MCF 10A (cell line): ENCODE measurements at regions not wholly inside any gene's neighbourhood (a gene's known extent, or its start where the extent isn't known, plus 50 kb on each side); places are given as distances from the start of the nearest gene placed in this dataset.

Source experiments
- BruUV-seq: library from RNA; stranded (reverse); fragments of 400-500 nt; replicated peaks from 2 replicates; lab custom pipeline; 2021; lab: Mats Ljungman, UMichigan
- CTCF ChIA-PET: fragments of 300-600 bp; sonication (Branson Sonifier 250); formaldehyde crosslinking; extraction: SDS; loops from one replicate; lab custom pipeline; 2021; ENCODE audit warnings: antibody characterized with exemption, inconsistent platforms; lab: Yijun Ruan, JAX
- POLR2A ChIA-PET: fragments of 300-600, 350-650 bp; sonication (Branson Sonifier 250); formaldehyde crosslinking; extraction: SDS; loops from one replicate; lab custom pipeline; 2020; ENCODE audit warnings: antibody characterized with exemption, inconsistent platforms; lab: Yijun Ruan, JAX
- DNase-seq: peaks from one replicate; pipeline ENCODE4 v3.0.0-alpha.2; 2018; ENCODE audit not compliant: unreplicated experiment
- H3K27ac Mint-ChIP-seq: one replicate; pipeline ENCODE4 v1.8.0; 2022; ENCODE audit warnings: mild to moderate bottlenecking, low read depth, mixed read lengths; ENCODE audit not compliant: unreplicated experiment
- H3K27me3 Mint-ChIP-seq: one replicate; pipeline ENCODE4 v1.8.0; 2022; ENCODE audit warnings: mixed read lengths; ENCODE audit not compliant: insufficient read depth, unreplicated experiment
- H3K36me3 Mint-ChIP-seq: one replicate; pipeline ENCODE4 v1.8.0; 2022; ENCODE audit warnings: mild to moderate bottlenecking, moderate library complexity, mixed read lengths; ENCODE audit not compliant: insufficient read depth, unreplicated experiment
- H3K4me1 Mint-ChIP-seq: one replicate; pipeline ENCODE4 v1.8.0; 2022; ENCODE audit warnings: mixed read lengths; ENCODE audit not compliant: insufficient read depth, unreplicated experiment
- H3K4me3 Mint-ChIP-seq: one replicate; pipeline ENCODE4 v1.8.0; 2022; ENCODE audit warnings: mild to moderate bottlenecking, moderate library complexity, mixed read lengths; ENCODE audit not compliant: unreplicated experiment
- H3K9me3 Mint-ChIP-seq: one replicate; pipeline ENCODE4 v1.8.0; 2022; ENCODE audit warnings: mixed read lengths; ENCODE audit not compliant: unreplicated experiment
- intact Hi-C: fragments of 100-400 bp; cut with micrococcal nuclease; formaldehyde crosslinking; loops from 2 replicates; pipeline ENCODE4 v1.14.1; 2022
- TF ChIP-seq, protein P1 (sequence below): fragments of 200-600 bp; IDR thresholded peaks from one replicate; pipeline ENCODE4 v1.8.0; 2022; ENCODE audit warnings: antibody characterized with exemption, mild to moderate bottlenecking; ENCODE audit not compliant: unreplicated experiment

DNA sequence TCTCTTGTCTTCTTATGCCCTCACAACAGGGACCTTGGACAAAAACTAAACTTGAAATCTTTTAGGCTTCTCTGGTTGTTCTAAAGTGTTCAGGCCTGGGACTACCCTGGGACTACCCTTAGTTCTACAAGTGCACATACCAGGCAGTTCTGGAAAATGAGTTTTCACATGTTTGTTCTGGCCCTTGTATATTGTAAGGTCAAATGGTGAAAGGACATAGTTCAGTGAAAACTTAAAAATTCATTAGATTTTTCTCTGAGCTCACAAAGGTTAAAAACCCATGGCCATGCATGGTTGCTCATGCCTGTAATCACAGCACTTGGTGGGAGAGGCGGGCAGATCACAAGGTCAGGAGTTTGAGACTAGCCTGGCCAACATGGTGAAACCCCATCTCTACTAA lies 875.5 kb upstream of the FAM98A start:
- no peak for DNase-seq
- Mint-ChIP-seq H3K4me1 (no peaks in the 10 kb centered on the region), H3K27me3 (no peaks in the 10 kb centered on the region), H3K9me3 (no peaks in the 10 kb centered on the region), H3K27ac (no peak overlapping the region), H3K36me3 (no peaks in the 10 kb centered on the region), H3K4me3 (no peak overlapping the region)
- TF ChIP-seq, protein P1, sequence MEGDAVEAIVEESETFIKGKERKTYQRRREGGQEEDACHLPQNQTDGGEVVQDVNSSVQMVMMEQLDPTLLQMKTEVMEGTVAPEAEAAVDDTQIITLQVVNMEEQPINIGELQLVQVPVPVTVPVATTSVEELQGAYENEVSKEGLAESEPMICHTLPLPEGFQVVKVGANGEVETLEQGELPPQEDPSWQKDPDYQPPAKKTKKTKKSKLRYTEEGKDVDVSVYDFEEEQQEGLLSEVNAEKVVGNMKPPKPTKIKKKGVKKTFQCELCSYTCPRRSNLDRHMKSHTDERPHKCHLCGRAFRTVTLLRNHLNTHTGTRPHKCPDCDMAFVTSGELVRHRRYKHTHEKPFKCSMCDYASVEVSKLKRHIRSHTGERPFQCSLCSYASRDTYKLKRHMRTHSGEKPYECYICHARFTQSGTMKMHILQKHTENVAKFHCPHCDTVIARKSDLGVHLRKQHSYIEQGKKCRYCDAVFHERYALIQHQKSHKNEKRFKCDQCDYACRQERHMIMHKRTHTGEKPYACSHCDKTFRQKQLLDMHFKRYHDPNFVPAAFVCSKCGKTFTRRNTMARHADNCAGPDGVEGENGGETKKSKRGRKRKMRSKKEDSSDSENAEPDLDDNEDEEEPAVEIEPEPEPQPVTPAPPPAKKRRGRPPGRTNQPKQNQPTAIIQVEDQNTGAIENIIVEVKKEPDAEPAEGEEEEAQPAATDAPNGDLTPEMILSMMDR, result no peak
- BruUV-seq, result no TSS peak
- CTCF ChIA-PET, result no interaction called here
- intact Hi-C loops, result no loop called here
- POLR2A ChIA-PET, result interaction anchor here (0.6 kb wide), 1 partner anchor 50 kb away, joined by 3 read pairs; no protein-coding TSS in a partner anchor

DNA sequence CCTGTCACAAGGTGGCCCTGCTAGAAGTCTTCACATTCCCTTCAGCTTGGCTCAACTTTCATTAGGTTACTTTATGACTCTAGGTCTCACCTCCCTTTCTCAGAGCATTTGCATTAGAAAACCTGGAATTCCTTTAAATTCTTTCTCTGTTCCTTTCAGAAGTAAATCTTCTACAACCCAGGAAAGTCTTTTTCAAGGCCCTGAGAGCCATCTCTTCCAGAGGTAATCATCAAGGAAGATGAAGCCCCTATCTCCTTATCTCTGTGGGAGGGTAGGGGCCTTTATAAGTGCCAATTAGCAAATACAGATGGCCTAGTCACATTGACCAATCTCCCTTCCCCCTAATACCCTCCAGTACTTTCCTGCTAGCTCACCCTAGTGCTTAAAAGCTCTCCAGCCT lies 848.0 kb upstream of the FAM98A start:
- TF ChIP-seq, protein P1, result no peak
- Mint-ChIP-seq H3K4me1 (no peaks in the 10 kb centered on the region), H3K4me3 (no peak overlapping the region), H3K27me3 (no peaks in the 10 kb centered on the region), H3K36me3 (no peaks in the 10 kb centered on the region), H3K27ac (no peak overlapping the region), H3K9me3 (peaks cover 5% of the 10 kb centered on the region)
- intact Hi-C loops, result no loop called here
- no peak for DNase-seq
- no TSS peak for BruUV-seq
- ChIA-PET CTCF (no interaction called here), POLR2A (no interaction called here)

DNA sequence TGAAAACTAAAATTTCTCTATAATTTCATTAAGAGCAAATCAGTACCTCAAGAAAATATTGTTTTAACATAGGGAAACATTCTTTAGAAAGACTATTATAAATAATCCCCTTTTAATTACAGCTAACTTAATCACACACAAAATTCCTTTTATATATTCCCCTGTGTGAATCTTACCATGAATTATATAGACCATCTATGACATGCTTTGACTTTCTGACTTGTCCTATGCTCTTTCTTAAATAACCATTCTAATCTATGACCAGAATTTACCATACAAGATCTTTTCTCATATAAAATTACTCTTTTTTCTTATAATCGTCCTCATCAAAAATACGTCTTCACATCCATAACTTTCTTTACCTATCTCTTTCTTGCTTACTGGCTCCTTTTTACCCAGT lies 824.2 kb upstream of the FAM98A start:
- intact Hi-C loops, result loop anchor here (10.0 kb wide), 1 partner anchor 318 kb away; no protein-coding TSS in a partner anchor
- H3K27me3 Mint-ChIP-seq, result no peaks in the 10 kb centered on the region
- CTCF ChIA-PET, result interaction anchor here (0.6 kb wide), 1 partner anchor 187 kb away, joined by 3 read pairs; no protein-coding TSS in a partner anchor
- no peak overlapping the region for H3K4me3 Mint-ChIP-seq
- H3K4me1 Mint-ChIP-seq, result peaks cover 27% of the 10 kb centered on the region
- H3K9me3 Mint-ChIP-seq, result peaks cover 15% of the 10 kb centered on the region
- POLR2A ChIA-PET, result no interaction called here
- no TSS peak for BruUV-seq
- H3K36me3 Mint-ChIP-seq, result no peaks in the 10 kb centered on the region
- TF ChIP-seq, protein P1, result no peak
- no peak overlapping the region for H3K27ac Mint-ChIP-seq
- no peak for DNase-seq

DNA sequence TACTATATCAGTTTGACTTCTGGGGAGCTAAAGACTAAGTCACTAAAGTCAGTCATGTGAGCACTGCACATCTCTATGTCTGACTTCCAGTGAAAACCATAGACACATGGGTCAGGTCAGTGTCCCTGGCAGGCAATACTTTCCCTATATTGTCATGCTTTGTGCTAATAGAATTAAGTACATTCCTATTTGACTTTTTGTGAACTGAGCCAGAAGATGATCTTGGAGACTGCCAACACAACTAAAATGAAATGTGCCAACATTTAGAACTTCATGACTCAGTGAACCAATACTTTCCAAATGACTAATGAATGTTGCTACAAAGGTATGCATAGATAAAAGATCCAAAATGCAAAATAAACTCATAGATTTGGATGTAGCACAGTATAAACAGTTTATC lies 820.8 kb upstream of the FAM98A start:
- POLR2A ChIA-PET, result interaction anchor here (0.6 kb wide), 1 partner anchor 146 kb away, joined by 3 read pairs; no protein-coding TSS in a partner anchor
- no peak for DNase-seq
- H3K4me1 Mint-ChIP-seq, result peaks cover 23% of the 10 kb centered on the region

More for the DNA sequence above, 820.8 kb upstream of the FAM98A start:
- Mint-ChIP-seq H3K27ac (peak overlapping the region; percentile 49), H3K36me3 (no peaks in the 10 kb centered on the region), H3K9me3 (peaks cover 14% of the 10 kb centered on the region), H3K4me3 (no peak overlapping the region), H3K27me3 (no peaks in the 10 kb centered on the region)
- CTCF ChIA-PET, result interaction anchor here (0.6 to 1.3 kb wide), 2 partner anchors 151 to 738 kb away, joined by 3 to 6 read pairs; no protein-coding TSS in a partner anchor
- BruUV-seq, result no TSS peak
- intact Hi-C loops, result loop anchor here (10.0 kb wide), 1 partner anchor 315 kb away; no protein-coding TSS in a partner anchor
- TF ChIP-seq, protein P1, result no peak
